A673 (cell line): ENCODE measurements at regions not wholly inside any gene's neighbourhood (a gene's known extent, or its start where the extent isn't known, plus 50 kb on each side); places are given as distances from the start of the nearest gene placed in this dataset.

Experiments used
- EZH2 ChIP-seq: fragments of 200-600 bp; sonication (generic); IDR thresholded peaks from 2 replicates; pipeline ENCODE4 v1.6.1; 2017; ENCODE audit warnings: borderline replicate concordance, low read depth, mild to moderate bottlenecking, mixed read lengths, antibody characterized with exemption, low read length; ENCODE audit not compliant: poor library complexity, severe bottlenecking
- TF ChIP-seq, protein P1 (sequence below): fragments of 300-800, 200-600 bp; sonication (generic); conservative IDR thresholded peaks from 2 replicates; pipeline ENCODE4 v1.5.1; 2017; ENCODE audit warnings: low read depth, mild to moderate bottlenecking, antibody characterized with exemption, low read length, moderate library complexity, mixed read lengths

DNA sequence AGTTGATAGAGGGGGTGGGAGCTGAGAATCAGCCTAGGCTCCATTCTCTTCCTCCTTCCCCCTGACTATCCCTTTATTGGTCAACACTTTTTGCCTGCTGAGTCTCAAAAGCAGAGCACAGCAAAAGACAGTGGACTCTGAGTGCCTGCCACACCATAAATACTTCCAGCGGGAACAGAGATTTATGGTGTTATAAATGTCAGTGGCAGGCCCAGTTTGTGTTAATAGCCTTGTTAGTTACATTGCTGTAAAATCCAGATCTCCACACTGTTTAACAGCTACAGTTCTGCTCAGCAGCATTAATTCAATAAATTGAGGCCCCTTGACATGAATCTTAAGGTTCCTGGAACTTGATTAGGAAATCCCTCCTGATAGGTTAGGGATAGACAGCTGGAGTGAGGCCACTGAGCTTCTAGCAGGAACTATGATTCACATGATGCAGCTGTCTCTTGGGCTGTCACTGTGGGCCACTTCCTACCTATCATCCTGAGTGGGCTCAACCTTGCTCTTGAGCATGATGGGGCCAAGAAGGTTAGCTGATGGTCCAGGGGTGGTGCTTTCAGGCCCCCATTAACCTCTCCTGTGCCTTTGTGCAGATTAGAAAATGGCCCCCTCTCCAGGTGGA lies 295.2 kb upstream of the SRRM4 start:
- TF ChIP-seq, protein P1, sequence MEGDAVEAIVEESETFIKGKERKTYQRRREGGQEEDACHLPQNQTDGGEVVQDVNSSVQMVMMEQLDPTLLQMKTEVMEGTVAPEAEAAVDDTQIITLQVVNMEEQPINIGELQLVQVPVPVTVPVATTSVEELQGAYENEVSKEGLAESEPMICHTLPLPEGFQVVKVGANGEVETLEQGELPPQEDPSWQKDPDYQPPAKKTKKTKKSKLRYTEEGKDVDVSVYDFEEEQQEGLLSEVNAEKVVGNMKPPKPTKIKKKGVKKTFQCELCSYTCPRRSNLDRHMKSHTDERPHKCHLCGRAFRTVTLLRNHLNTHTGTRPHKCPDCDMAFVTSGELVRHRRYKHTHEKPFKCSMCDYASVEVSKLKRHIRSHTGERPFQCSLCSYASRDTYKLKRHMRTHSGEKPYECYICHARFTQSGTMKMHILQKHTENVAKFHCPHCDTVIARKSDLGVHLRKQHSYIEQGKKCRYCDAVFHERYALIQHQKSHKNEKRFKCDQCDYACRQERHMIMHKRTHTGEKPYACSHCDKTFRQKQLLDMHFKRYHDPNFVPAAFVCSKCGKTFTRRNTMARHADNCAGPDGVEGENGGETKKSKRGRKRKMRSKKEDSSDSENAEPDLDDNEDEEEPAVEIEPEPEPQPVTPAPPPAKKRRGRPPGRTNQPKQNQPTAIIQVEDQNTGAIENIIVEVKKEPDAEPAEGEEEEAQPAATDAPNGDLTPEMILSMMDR = no peak
- no peak for TF ChIP-seq EZH2
